GM18499 (cell line): ENCODE measurements at regions not wholly inside any gene's neighbourhood (a gene's known extent, or its start where the extent isn't known, plus 50 kb on each side); places are given as distances from the start of the nearest gene placed in this dataset.
"Not testable (repeated sequence)": the region's sequence is repeated elsewhere in the genome, so short reads cannot be mapped to it uniquely, and the experiment has no call there.

Experiments used
- ATAC-seq: cut with Tn5 transposase; IDR thresholded peaks from one replicate; pipeline ENCODE4 v1.9.1; 2021; ENCODE audit warnings: moderate number of reproducible peaks; ENCODE audit not compliant: insufficient read depth, unreplicated experiment

GRCh38 chr5:89706731-89707130 is 702.8 kb downstream of the CETN3 start:
- no peak for ATAC-seq

- no peak for ATAC-seq
These were observed 705.7 kb downstream of the CETN3 start for GRCh38 chr5:89703817-89704216.

GRCh38 chr5:89698028-89698427 is 711.5 kb downstream of the CETN3 start:
- ATAC-seq: no peak

GRCh38 chr5:89697581-89697980 is 712.0 kb downstream of the CETN3 start:
- ATAC-seq: no peak

- no peak for ATAC-seq
These were observed 714.2 kb downstream of the CETN3 start for GRCh38 chr5:89695371-89695770.

GRCh38 chr5:89694026-89694550 is 715.5 kb downstream of the CETN3 start:
- ATAC-seq: no peak

GRCh38 chr5:89690331-89690730 is 719.2 kb downstream of the CETN3 start:
- no peak for ATAC-seq

GRCh38 chr5:89686081-89686765 is 723.3 kb downstream of the CETN3 start:
- ATAC-seq: no peak

GRCh38 chr5:89676634-89677033 is 732.9 kb downstream of the CETN3 start:
- no peak for ATAC-seq

GRCh38 chr5:89673019-89673418 is 736.5 kb downstream of the CETN3 start:
- ATAC-seq: no peak

GRCh38 chr5:89668821-89669220 is 740.7 kb downstream of the CETN3 start:
- ATAC-seq: no peak

GRCh38 chr5:89662499-89662898 is 747.1 kb downstream of the CETN3 start:
- ATAC-seq: no peak

- ATAC-seq: no peak
These were observed 755.9 kb upstream of the MEF2C start for GRCh38 chr5:89638871-89639270.

GRCh38 chr5:89634176-89634575 is 751.2 kb upstream of the MEF2C start:
- ATAC-seq: not testable (repeated sequence)

GRCh38 chr5:89630064-89630463 is 747.1 kb upstream of the MEF2C start:
- ATAC-seq: not testable (repeated sequence)

- no peak for ATAC-seq
These were observed 746.1 kb upstream of the MEF2C start for GRCh38 chr5:89628876-89629635.

- ATAC-seq: no peak
These were observed 733.0 kb upstream of the MEF2C start for GRCh38 chr5:89615839-89616518.

GRCh38 chr5:89613222-89613956 is 730.4 kb upstream of the MEF2C start:
- ATAC-seq: peak; percentile 87

- no peak for ATAC-seq
These were observed 724.1 kb upstream of the MEF2C start for GRCh38 chr5:89606939-89607534.

- no peak for ATAC-seq
These were observed 721.4 kb upstream of the MEF2C start for GRCh38 chr5:89604342-89604741.
